Prostate gland (tissue), 2 donors: ENCODE measurements at regions not wholly inside any gene's neighbourhood (a gene's known extent, or its start where the extent isn't known, plus 50 kb on each side); places are given as distances from the start of the nearest gene placed in this dataset.

Experiments
- DNase-seq: peaks from one replicate; pipeline ENCODE4 v3.0.0-alpha.2; 2019; ENCODE audit warnings: low spot score
- H3K27ac ChIP-seq, 2 donors: fragments of 200-600 bp; sonication (generic); 2 replicates each; pipeline ENCODE4 v1.5.1; 2017 to 2019
- H3K27me3 ChIP-seq: fragments of 200-600 bp; sonication (generic); replicated peaks from 2 replicates; pipeline ENCODE4 v1.5.1; 2019; ENCODE audit not compliant: insufficient read depth
- H3K36me3 ChIP-seq, 2 donors: fragments of 200-600 bp; sonication (generic); 1 replicate in 1 of 2; 2 replicates in 1 of 2; pipeline versions ENCODE4 v1.5.1 to v1.8.1; 2017 to 2019
- H3K4me1 ChIP-seq: fragments of 200-600 bp; sonication (generic); replicated peaks from 2 replicates; pipeline ENCODE4 v1.5.1; 2019
- H3K4me3 ChIP-seq, 2 donors: fragments of 200-600 bp; sonication (generic); 2 replicates each; pipeline ENCODE4 v1.5.1; 2017 to 2019
- H3K9me3 ChIP-seq: fragments of 200-600 bp; sonication (generic); 2 replicates; pipeline ENCODE4 v1.5.1; 2017
- CTCF ChIP-seq, 4 experiments: fragments of 200-600 bp in 2 of 4; fragments of 450-650 bp in 2 of 4; sonication (generic) in 2 of 4; IDR thresholded peaks; 1 replicate in 3 of 4; 2 replicates in 1 of 4; pipeline ENCODE4 v1.5.1; 2016 to 2019; ENCODE audit warnings: antibody characterized with exemption in 4 of 4, mild to moderate bottlenecking in 2 of 4, moderate library complexity in 2 of 4
- POLR2A ChIP-seq: fragments of 450-650 bp; IDR thresholded peaks from one replicate; pipeline ENCODE4 v1.6.1; 2016; ENCODE audit warnings: antibody characterized with exemption, mild to moderate bottlenecking
- POLR2AphosphoS5 ChIP-seq: sonication (generic); formaldehyde crosslinking; IDR thresholded peaks from one replicate; pipeline ENCODE4 v1.6.1; 2017; ENCODE audit warnings: antibody characterized with exemption
- WGBS: methylation state at CpG from one replicate; pipeline ENCODE4 v1.1.5; 2018; 5-methylcytosine and 5-hydroxymethylcytosine counted together
- intact Hi-C: fragments of 100-400 bp; cut with DNase I; formaldehyde crosslinking; loops from one replicate; pipeline ENCODE4 v1.14.2; 2022

DNA sequence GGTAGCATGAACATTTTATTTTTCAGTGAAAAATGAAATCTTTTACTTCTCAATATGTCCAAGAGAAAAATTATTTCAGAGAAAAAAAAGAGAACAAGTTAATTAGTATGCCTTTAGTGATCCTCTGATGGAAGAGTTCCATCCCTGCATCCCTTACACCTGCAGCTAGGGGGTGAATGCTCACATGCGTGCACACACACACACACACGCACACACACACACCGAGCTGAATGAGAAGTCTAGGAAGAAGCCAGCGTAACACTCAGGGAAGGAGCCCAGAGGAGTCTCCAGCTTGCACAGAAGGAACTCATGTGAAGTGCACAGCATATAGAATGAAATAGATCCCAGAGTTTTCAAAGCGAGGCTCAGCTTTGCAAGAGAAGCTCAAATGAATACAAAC is 510.5 kb downstream of the IRS2 start:
- intact Hi-C loops, result no loop called here
- TF ChIP-seq POLR2A, result no peak
- TF ChIP-seq CTCF (IDR thresholded peaks at IDR 0.05), result peak in 2 of 4 experiments; percentile 9 to 44

DNA sequence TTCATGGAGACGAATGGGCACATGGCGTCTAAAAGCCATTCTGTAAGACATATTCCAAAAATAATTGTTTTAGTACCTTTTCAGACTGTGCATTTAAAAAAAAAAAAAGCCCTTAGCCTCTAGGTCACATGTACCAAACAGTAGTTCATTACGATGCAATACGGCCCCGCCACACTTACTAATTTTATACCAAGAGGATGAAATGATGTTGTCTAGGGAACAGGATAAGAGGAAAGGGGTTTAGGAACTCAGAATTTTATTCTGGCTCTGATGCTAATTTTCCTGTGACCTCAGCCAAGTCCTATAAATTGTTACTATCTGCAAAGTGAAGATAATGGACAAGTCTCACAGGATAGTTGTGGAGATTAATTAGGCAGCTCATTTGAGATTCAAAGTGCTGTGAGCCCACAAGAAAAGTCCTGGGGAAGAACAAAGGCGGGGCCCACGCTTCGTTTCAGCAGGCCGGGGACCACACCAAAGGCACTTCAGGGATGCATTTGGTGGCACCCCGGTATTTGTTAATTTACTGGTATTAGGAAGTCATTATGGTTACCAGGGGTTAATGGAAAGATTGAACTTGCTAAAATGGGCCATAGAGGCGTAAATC is 511.1 kb downstream of the IRS2 start:
- H3K4me3 ChIP-seq, result no peak overlapping the region
- H3K27ac ChIP-seq, result no peak overlapping the region
- H3K9me3 ChIP-seq, result no peaks in the 10 kb centered on the region
- no peak for DNase-seq
- H3K36me3 ChIP-seq, result no peaks in the 10 kb centered on the region
- H3K4me1 ChIP-seq, result no peaks in the 10 kb centered on the region
- no peaks in the 10 kb centered on the region for H3K27me3 ChIP-seq
- intact Hi-C loops, result no loop called here
- WGBS, result 80% methylated on average over 11 of the region's 11 CpGs
- TF ChIP-seq POLR2A, result no peak
- TF ChIP-seq CTCF (IDR thresholded peaks at IDR 0.05), result no peak
- TF ChIP-seq POLR2AphosphoS5, result no peak

More for the DNA sequence above, 510.5 kb downstream of the IRS2 start:
- Histone ChIP-seq H3K9me3 (no peaks in the 10 kb centered on the region), H3K4me1 (no peaks in the 10 kb centered on the region), H3K27me3 (no peaks in the 10 kb centered on the region), H3K4me3 (no peak overlapping the region), H3K27ac (no peak overlapping the region), H3K36me3 (no peaks in the 10 kb centered on the region)
- peak; percentile 13 for DNase-seq
- 45% methylated on average over 5 of the region's 5 CpGs for WGBS

- Histone ChIP-seq H3K27ac (no peak overlapping the region), H3K4me3 (no peak overlapping the region), H3K36me3 (no peaks in the 10 kb centered on the region), H3K4me1 (no peaks in the 10 kb centered on the region), H3K9me3 (no peaks in the 10 kb centered on the region), H3K27me3 (no peaks in the 10 kb centered on the region)
- TF ChIP-seq CTCF (IDR thresholded peaks at IDR 0.05) (no peak), POLR2AphosphoS5 (no peak), POLR2A (no peak)
- intact Hi-C loops, result no loop called here
- WGBS, result 57% methylated on average over 5 of the region's 5 CpGs
- no peak for DNase-seq
These were observed 512.1 kb downstream of the IRS2 start for GRCh38 chr13:109274188-109274821.

- no peak for DNase-seq
- Histone ChIP-seq H3K27me3 (no peaks in the 10 kb centered on the region), H3K4me3 (no peak overlapping the region), H3K27ac (no peak overlapping the region), H3K36me3 (no peaks in the 10 kb centered on the region), H3K4me1 (no peaks in the 10 kb centered on the region), H3K9me3 (no peaks in the 10 kb centered on the region)
- TF ChIP-seq CTCF (IDR thresholded peaks at IDR 0.05) (no peak), POLR2A (no peak), POLR2AphosphoS5 (no peak)
- WGBS, result 72% methylated on average over 3 of the region's 3 CpGs
- intact Hi-C loops, result no loop called here
These were observed 513.0 kb downstream of the IRS2 start for GRCh38 chr13:109273326-109273751.
